Hypothalamus (tissue), 51 donors: ENCODE measurements at regions not wholly inside any gene's neighbourhood (a gene's known extent, or its start where the extent isn't known, plus 50 kb on each side); places are given as distances from the start of the nearest gene placed in this dataset.

Experiments
- DNase-seq, 51 donors: peaks; one replicate each; lab custom pipeline; 2025; lab: John Stamatoyannopoulos, UW

DNA sequence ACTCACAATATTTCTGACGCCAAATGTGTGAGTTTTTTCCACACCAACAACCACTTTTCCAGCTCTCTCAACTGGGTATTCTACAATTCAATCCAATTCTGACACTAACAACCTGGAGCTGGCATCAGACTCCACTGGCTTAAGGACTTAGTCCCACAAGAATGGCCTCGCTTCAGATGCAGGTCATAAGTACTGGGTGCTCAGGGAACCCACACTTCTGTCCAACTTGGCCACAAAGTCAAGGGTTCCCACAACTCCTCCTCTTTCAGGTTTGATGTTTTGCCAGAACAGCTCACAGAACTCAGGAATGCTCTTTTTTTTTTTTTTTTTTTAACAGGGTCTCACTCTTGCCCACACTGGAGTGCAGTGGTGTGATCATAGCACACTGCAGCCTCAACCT, 56.1 kb upstream of the TMC5 start:
- no peak for DNase-seq

GRCh38 chr16:19363740-19364139, 53.9 kb upstream of the TMC5 start:
- peak in 28 of 51 donors; percentile 2 to 59 (median 22) for DNase-seq

DNA sequence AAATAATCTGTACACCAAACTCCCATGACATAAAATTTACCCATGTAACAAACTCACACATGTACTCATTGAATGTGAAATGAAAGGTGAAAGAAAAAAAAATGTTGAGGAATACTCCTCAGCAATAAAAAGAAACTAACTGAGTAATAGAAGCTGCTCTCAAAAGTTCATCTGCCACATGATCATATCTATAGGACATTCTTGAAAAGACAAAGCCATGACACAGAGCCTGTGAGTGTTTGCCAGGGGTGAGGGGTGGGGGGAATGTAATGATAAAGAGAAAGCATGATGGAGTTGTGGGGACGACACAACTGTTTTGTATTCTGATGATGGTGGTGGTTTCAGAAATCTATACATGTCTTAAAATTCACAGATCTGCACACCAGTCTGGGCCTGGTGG, 52.2 kb upstream of the TMC5 start:
- DNase-seq = no peak

DNA sequence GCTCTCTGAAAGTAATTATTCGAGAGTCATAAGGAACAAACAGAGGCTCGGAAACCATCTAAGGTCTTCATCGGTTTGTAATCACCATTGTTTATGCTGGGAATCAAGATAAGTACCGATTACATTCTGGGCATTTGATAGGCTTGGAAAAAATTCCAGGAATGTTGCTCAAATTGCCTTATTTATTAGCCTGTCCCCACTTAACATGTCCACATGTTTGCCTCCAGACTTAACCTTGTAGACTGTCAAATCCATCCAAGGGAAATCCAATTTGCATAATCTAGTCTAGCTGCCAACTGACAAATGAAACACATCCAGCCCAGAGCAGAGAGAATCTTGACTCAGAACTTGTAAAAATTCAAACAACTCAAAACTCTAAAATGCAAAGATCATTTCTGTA, 51.3 kb upstream of the TMC5 start:
- no peak for DNase-seq

DNA sequence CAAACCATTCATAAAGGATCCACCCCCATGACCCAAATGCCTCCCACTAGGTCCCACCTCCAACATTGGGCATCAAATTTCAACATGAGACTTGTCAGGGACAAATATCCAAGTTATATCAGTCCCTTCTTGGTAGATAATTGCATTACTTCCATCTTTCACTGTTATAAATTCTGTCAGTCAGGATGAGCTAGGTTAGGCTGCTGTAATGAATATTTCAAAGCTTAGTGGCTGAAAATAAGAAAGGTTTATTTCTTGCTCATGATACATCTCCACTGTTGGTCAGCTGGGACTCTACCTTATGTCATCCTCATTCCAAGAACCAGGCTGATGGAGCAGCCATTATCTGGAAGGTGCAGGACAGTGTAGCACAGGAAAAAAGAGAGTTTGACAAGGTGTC, 50.3 kb upstream of the TMC5 start:
- no peak for DNase-seq
